Activated CD8-positive, alpha-beta T cell treated with anti-CD3 and anti-CD28 coated beads for 36 hours (primary cell): ENCODE measurements at regions not wholly inside any gene's neighbourhood (a gene's known extent, or its start where the extent isn't known, plus 50 kb on each side); places are given as distances from the start of the nearest gene placed in this dataset.

Experiments
- ATAC-seq: fragments of 200-7000 bp; cut with Tn5 transposase; one replicate; pipeline ENCODE4 v1.10.0; 2021; ENCODE audit warnings: mild to moderate bottlenecking, moderate library complexity
- CTCF ChIA-PET: fragments of 350-600 bp; sonication (Branson Sonifier 250); formaldehyde crosslinking; loops from one replicate; lab custom pipeline; 2021; ENCODE audit warnings: antibody characterized with exemption; lab: Charles Lee
- POLR2A ChIA-PET: fragments of 350-600 bp; sonication (Branson Sonifier 250); formaldehyde crosslinking; loops from one replicate; lab custom pipeline; 2021; ENCODE audit warnings: antibody characterized with exemption; lab: Charles Lee
- DNase-seq: peaks from one replicate; pipeline ENCODE4 v3.0.0-alpha.2; 2020
- H3K27ac Mint-ChIP-seq: one replicate; pipeline ENCODE4 v1.8.0; 2021; ENCODE audit warnings: mild to moderate bottlenecking, mixed read lengths
- H3K27me3 Mint-ChIP-seq: one replicate; pipeline ENCODE4 v1.8.0; 2021; ENCODE audit warnings: mixed read lengths
- H3K36me3 Mint-ChIP-seq: one replicate; pipeline ENCODE4 v1.8.0; 2021; ENCODE audit warnings: low read depth, mixed read lengths
- H3K4me1 Mint-ChIP-seq: one replicate; pipeline ENCODE4 v1.8.0; 2021; ENCODE audit warnings: low read depth, mixed read lengths
- H3K4me3 Mint-ChIP-seq: one replicate; pipeline ENCODE4 v1.8.0; 2021; ENCODE audit warnings: mild to moderate bottlenecking, moderate library complexity, mixed read lengths
- H3K9me3 Mint-ChIP-seq: one replicate; pipeline ENCODE4 v1.8.0; 2021; ENCODE audit warnings: mixed read lengths
- intact Hi-C: fragments of 100-400 bp; cut with micrococcal nuclease; formaldehyde crosslinking; loops from one replicate; pipeline ENCODE4 v1.10.0; 2022
- TF ChIP-seq, protein P1 (sequence below): fragments of 200-600 bp; IDR thresholded peaks from one replicate; pipeline ENCODE4 v1.8.0; 2022; ENCODE audit warnings: antibody characterized with exemption, mild to moderate bottlenecking

DNA sequence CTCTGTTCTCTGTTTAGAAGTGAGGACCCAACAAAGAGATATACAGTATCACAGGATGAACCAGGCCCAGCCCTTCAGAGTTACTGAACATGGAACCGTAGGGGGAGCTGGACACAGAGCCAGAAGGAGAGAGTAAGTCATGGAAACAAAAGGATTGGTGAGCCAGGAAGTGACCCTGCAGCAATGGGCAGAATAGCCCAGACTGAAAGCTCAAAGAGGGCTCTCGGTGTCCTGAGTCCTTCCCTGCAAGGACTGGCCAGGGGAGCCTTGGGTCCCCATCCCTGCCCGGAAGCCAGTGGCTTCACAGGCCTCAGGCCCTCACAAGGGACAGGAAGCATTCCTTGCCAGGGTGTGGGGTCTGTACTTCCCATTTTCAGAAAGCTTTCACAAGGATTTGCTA is 150.6 kb downstream of the SPATA19 start:
- ATAC-seq (no peak), DNase-seq (no peak)
- Mint-ChIP-seq H3K9me3 (no peaks in the 10 kb centered on the region), H3K4me3 (no peak overlapping the region), H3K27me3 (no peaks in the 10 kb centered on the region), H3K27ac (no peak overlapping the region), H3K4me1 (no peaks in the 10 kb centered on the region), H3K36me3 (no peaks in the 10 kb centered on the region)
- intact Hi-C loops = no loop called here
- POLR2A ChIA-PET = no interaction called here
- TF ChIP-seq, protein P1, sequence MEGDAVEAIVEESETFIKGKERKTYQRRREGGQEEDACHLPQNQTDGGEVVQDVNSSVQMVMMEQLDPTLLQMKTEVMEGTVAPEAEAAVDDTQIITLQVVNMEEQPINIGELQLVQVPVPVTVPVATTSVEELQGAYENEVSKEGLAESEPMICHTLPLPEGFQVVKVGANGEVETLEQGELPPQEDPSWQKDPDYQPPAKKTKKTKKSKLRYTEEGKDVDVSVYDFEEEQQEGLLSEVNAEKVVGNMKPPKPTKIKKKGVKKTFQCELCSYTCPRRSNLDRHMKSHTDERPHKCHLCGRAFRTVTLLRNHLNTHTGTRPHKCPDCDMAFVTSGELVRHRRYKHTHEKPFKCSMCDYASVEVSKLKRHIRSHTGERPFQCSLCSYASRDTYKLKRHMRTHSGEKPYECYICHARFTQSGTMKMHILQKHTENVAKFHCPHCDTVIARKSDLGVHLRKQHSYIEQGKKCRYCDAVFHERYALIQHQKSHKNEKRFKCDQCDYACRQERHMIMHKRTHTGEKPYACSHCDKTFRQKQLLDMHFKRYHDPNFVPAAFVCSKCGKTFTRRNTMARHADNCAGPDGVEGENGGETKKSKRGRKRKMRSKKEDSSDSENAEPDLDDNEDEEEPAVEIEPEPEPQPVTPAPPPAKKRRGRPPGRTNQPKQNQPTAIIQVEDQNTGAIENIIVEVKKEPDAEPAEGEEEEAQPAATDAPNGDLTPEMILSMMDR = no peak
- CTCF ChIA-PET = no interaction called here

DNA sequence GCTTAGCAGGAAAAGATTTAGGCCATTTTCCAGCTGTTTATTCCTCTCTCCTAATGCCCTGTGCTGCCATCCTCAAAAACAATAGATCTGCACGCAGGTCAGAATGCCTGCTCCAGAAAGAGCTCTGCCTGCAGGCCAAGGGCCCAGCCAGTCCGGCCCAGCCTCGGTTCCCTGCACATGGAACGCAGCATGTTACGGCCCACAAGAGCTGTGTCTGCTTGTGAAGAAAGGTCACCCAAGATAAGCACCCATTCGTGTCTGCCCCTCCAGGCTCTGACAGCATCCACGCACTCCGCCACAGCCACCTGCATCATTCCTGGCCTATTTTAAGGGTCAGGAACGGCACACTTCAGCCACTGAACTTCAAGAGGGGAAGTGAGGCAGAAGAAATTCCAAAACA is 152.2 kb downstream of the SPATA19 start:
- intact Hi-C loops = no loop called here
- Mint-ChIP-seq H3K4me1 (no peaks in the 10 kb centered on the region), H3K4me3 (no peak overlapping the region), H3K27ac (no peak overlapping the region), H3K36me3 (no peaks in the 10 kb centered on the region), H3K9me3 (no peaks in the 10 kb centered on the region), H3K27me3 (no peaks in the 10 kb centered on the region)
- ATAC-seq (no peak), DNase-seq (no peak)
- CTCF ChIA-PET = no interaction called here
- POLR2A ChIA-PET = no interaction called here
- TF ChIP-seq, protein P1 = no peak

DNA sequence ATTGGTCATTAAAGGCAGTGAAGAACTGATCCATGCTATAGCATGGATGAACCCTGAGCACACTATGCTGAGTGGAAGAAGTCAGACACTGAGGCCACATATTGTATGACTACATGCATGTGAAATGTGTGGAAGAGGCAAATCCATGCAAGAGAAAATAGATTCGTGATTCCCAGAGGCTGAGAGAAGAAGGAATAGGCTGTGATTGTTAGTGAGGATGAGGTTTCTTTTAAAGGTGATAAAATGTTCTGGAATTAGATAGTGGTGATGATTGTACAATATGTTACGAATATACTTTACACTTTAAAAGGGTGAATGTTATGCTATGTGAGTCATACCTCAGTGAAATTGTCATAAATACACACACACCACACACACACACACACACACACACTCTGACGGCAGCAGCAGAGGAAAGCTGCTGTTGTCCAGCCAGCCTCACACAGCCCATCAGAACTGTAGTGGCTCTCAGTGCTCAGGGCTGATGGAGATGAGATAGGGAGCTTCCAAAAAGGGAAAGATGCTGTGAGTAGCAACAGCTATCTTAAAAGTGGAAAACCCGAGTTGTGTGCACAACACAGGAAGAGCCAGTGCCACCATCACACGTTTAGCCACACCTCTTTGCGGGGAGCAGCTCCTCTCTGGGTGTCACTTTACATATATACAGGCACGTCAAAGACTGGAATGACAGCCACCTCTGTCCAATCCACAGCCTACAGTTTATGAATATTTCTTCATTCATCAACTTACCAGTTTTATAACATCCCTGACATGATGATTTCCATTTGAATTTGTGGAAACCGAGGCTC is 153.0 kb downstream of the SPATA19 start:
- intact Hi-C loops = no loop called here
- no peaks in the 10 kb centered on the region for H3K4me1 Mint-ChIP-seq
- DNase-seq = no peak
- no peaks in the 10 kb centered on the region for H3K36me3 Mint-ChIP-seq
- ChIA-PET CTCF (no interaction called here), POLR2A (no interaction called here)
- H3K27me3 Mint-ChIP-seq = no peaks in the 10 kb centered on the region
- ATAC-seq = no peak
- H3K9me3 Mint-ChIP-seq = no peaks in the 10 kb centered on the region
- TF ChIP-seq, protein P1 = no peak
- no peak overlapping the region for H3K4me3 Mint-ChIP-seq
- H3K27ac Mint-ChIP-seq = no peak overlapping the region

DNA sequence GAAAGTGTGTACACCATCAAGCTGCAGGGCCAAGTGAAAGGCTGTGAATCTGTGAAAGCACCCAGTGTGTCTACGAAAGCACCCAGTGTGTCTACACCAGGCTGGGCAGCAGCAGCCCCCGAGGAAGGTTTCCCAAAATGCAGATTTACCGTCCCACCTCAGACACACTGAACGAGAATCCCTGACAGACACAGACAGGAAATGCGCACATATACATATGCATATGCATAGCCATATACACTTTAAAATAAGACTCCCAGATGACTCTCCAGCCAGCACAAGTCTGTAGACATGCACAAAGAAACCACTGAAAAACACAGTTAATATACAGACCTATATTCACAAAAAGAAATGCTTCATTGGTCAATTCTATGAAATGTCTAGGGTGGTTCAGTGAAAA is 155.5 kb upstream of the OPCML start:
- ChIA-PET CTCF (no interaction called here), POLR2A (no interaction called here)
- intact Hi-C loops = no loop called here
- Mint-ChIP-seq H3K4me3 (no peak overlapping the region), H3K9me3 (no peaks in the 10 kb centered on the region), H3K27me3 (peaks cover 4% of the 10 kb centered on the region), H3K4me1 (no peaks in the 10 kb centered on the region), H3K27ac (no peak overlapping the region), H3K36me3 (no peaks in the 10 kb centered on the region)
- no peak for ATAC-seq
- TF ChIP-seq, protein P1 = no peak
- DNase-seq = no peak

DNA sequence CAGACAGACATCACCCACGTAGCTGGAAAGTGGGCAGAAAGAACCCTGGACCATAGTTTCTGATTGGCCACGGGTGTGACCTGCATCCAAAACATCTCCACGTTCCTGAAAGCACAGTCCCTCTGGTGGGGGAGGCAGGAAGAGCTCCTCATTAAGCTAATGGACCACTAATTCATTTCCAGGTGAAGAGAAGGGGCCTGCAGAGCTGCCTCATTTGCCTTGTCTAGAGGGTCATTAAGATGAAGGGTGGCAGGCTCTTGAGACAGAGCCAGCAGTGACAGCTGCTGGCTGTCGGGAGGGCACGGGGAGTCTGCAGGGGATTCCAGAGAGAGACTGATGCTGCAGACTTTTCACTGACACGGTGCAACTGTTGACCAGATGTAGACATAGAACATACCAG is 149.6 kb upstream of the OPCML start:
- H3K27ac Mint-ChIP-seq = no peak overlapping the region
- H3K4me1 Mint-ChIP-seq = no peaks in the 10 kb centered on the region
- ATAC-seq = no peak
- ChIA-PET CTCF (no interaction called here), POLR2A (no interaction called here)
- peaks cover 7% of the 10 kb centered on the region for H3K27me3 Mint-ChIP-seq
- TF ChIP-seq, protein P1 = no peak
- no peak overlapping the region for H3K4me3 Mint-ChIP-seq
- no peak for DNase-seq
- intact Hi-C loops = no loop called here
- no peaks in the 10 kb centered on the region for H3K36me3 Mint-ChIP-seq
- no peaks in the 10 kb centered on the region for H3K9me3 Mint-ChIP-seq
